GM12878 (cell line): ENCODE measurements at regions not wholly inside any gene's neighbourhood (a gene's known extent, or its start where the extent isn't known, plus 50 kb on each side); places are given as distances from the start of the nearest gene placed in this dataset.

Experiments
- GATAD2B ChIP-seq: fragments of 450-650 bp; conservative IDR thresholded peaks from 2 replicates; pipeline ENCODE4 v1.6.1; 2017; ENCODE audit warnings: low read depth, mild to moderate bottlenecking, moderate library complexity
- IRF3 ChIP-seq: fragments of 450-650 bp; IDR thresholded peaks from 2 replicates; pipeline ENCODE4 v1.6.1; 2014; ENCODE audit warnings: mild to moderate bottlenecking
- RAD51 ChIP-seq: fragments of 450-650 bp; IDR thresholded peaks from 2 replicates; pipeline ENCODE4 v1.6.1; 2016; ENCODE audit warnings: moderate library complexity, mild to moderate bottlenecking, inconsistent platforms
- RUNX3 ChIP-seq: IDR thresholded peaks from 2 replicates; pipeline ENCODE4 v1.6.1; 2012; ENCODE audit warnings: low read length, inconsistent platforms
- ZBED1 ChIP-seq: IDR thresholded peaks from 2 replicates; pipeline ENCODE4 v1.6.1; 2016; ENCODE audit warnings: borderline replicate concordance
- TF ChIP-seq, protein P1 (sequence below): fragments of 450-650 bp; formaldehyde crosslinking; IDR thresholded peaks from 2 replicates; pipeline ENCODE4 v1.4.0; 2020; ENCODE audit warnings: mild to moderate bottlenecking, moderate library complexity
- TF ChIP-seq, protein P2 (sequence below): IDR thresholded peaks from 2 replicates; pipeline ENCODE4 v1.6.1; 2011; ENCODE audit warnings: mild to moderate bottlenecking, low read depth, low read length, moderate library complexity; ENCODE audit not compliant: insufficient replicate concordance

DNA sequence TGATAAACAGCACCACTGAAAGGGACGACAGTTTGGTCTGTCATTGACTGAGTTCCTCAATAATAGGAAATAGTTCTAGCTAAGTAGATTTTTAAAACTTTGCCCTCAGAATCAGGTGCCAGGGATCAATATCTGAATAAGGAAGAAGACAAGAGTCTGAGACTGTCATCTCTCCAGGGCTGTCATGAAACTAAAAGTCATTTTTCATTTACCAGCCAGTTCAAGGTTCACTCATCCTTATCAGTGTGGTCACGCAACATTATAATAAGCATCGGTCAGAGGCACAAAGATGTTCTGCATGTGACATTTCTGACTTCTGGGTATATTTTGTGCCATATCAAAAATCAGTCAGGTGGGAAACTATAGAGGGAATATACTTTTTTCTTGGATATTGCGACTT lies 52.5 kb upstream of the E2F3 start (continued):
- TF ChIP-seq, protein P1, sequence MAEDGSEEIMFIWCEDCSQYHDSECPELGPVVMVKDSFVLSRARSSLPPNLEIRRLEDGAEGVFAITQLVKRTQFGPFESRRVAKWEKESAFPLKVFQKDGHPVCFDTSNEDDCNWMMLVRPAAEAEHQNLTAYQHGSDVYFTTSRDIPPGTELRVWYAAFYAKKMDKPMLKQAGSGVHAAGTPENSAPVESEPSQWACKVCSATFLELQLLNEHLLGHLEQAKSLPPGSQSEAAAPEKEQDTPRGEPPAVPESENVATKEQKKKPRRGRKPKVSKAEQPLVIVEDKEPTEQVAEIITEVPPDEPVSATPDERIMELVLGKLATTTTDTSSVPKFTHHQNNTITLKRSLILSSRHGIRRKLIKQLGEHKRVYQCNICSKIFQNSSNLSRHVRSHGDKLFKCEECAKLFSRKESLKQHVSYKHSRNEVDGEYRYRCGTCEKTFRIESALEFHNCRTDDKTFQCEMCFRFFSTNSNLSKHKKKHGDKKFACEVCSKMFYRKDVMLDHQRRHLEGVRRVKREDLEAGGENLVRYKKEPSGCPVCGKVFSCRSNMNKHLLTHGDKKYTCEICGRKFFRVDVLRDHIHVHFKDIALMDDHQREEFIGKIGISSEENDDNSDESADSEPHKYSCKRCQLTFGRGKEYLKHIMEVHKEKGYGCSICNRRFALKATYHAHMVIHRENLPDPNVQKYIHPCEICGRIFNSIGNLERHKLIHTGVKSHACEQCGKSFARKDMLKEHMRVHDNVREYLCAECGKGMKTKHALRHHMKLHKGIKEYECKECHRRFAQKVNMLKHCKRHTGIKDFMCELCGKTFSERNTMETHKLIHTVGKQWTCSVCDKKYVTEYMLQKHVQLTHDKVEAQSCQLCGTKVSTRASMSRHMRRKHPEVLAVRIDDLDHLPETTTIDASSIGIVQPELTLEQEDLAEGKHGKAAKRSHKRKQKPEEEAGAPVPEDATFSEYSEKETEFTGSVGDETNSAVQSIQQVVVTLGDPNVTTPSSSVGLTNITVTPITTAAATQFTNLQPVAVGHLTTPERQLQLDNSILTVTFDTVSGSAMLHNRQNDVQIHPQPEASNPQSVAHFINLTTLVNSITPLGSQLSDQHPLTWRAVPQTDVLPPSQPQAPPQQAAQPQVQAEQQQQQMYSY (CRISPR knock-in tag) = no peak
- TF ChIP-seq, protein P2, sequence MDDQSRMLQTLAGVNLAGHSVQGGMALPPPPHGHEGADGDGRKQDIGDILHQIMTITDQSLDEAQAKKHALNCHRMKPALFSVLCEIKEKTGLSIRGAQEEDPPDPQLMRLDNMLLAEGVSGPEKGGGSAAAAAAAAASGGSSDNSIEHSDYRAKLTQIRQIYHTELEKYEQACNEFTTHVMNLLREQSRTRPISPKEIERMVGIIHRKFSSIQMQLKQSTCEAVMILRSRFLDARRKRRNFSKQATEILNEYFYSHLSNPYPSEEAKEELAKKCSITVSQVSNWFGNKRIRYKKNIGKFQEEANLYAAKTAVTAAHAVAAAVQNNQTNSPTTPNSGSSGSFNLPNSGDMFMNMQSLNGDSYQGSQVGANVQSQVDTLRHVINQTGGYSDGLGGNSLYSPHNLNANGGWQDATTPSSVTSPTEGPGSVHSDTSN = peak; percentile 70
- no peak for TF ChIP-seq RAD51
- TF ChIP-seq IRF3 = no peak
- peak; percentile 19; the same call in 1 of the 2 replicates for TF ChIP-seq RUNX3
- TF ChIP-seq ZBED1 = no peak
- TF ChIP-seq GATAD2B = no peak
